KMS-11 (cell line): ENCODE measurements at regions not wholly inside any gene's neighbourhood (a gene's known extent, or its start where the extent isn't known, plus 50 kb on each side); places are given as distances from the start of the nearest gene placed in this dataset.

Experiments used
- H2AFZ ChIP-seq: fragments of 200-600 bp; sonication (generic); 2 replicates; pipeline ENCODE4 v1.6.1; 2016; ENCODE audit warnings: antibody characterized with exemption, mixed run types, low read depth
- H3K27ac ChIP-seq: fragments of 200-600 bp; sonication (generic); 2 replicates; pipeline ENCODE4 v1.6.1; 2016; ENCODE audit warnings: mild to moderate bottlenecking, mixed run types
- H3K27me3 ChIP-seq: fragments of 200-600 bp; sonication (generic); 2 replicates; pipeline ENCODE4 v1.6.1; 2017; ENCODE audit warnings: mild to moderate bottlenecking, low read depth, mixed run types, moderate library complexity; ENCODE audit not compliant: insufficient read depth
- H3K36me3 ChIP-seq: fragments of 200-600 bp; sonication (generic); 2 replicates; pipeline ENCODE4 v1.6.1; 2017; ENCODE audit warnings: mild to moderate bottlenecking, mixed run types; ENCODE audit not compliant: insufficient read depth
- H3K4me1 ChIP-seq: fragments of 200-600 bp; sonication (generic); 2 replicates; pipeline ENCODE4 v1.6.1; 2016; ENCODE audit warnings: mild to moderate bottlenecking, low read depth, mixed run types; ENCODE audit not compliant: poor library complexity, severe bottlenecking
- H3K4me2 ChIP-seq: fragments of 200-600 bp; sonication (generic); 2 replicates; pipeline ENCODE4 v1.7.0; 2016; ENCODE audit warnings: mild to moderate bottlenecking, mixed run types
- H3K4me3 ChIP-seq: fragments of 200-600 bp; sonication (generic); IDR thresholded peaks from 2 replicates; pipeline ENCODE4 v1.6.1; 2017; ENCODE audit warnings: low read depth, low read length, mixed read lengths; ENCODE audit not compliant: insufficient read depth
- H3K79me2 ChIP-seq: fragments of 200-600 bp; sonication (generic); 2 replicates; pipeline ENCODE4 v1.6.1; 2016; ENCODE audit warnings: low read depth, mixed run types; ENCODE audit not compliant: insufficient read depth
- H3K9ac ChIP-seq: fragments of 200-600 bp; sonication (generic); 2 replicates; pipeline ENCODE4 v1.6.1; 2016; ENCODE audit warnings: mild to moderate bottlenecking, mixed run types
- H4K20me1 ChIP-seq: fragments of 200-600 bp; sonication (generic); 2 replicates; pipeline ENCODE4 v1.6.1; 2016; ENCODE audit warnings: mild to moderate bottlenecking, mixed run types; ENCODE audit not compliant: insufficient read depth
- CTCF ChIP-seq: fragments of 200-600 bp; sonication (generic); conservative IDR thresholded peaks from 2 replicates; pipeline ENCODE4 v1.6.1; 2017; ENCODE audit warnings: low read depth, mild to moderate bottlenecking, antibody characterized with exemption, low read length, moderate library complexity, mixed read lengths

GRCh38 chr10:65320236-65321026, 1605.4 kb upstream of the LRRTM3 start:
- no peak overlapping the region for H3K27ac ChIP-seq
- no peak overlapping the region for H3K9ac ChIP-seq
- no peaks in the 10 kb centered on the region for H4K20me1 ChIP-seq
- H3K4me2 ChIP-seq, result no peak overlapping the region
- H2AFZ ChIP-seq, result no peak overlapping the region
- H3K79me2 ChIP-seq, result no peaks in the 10 kb centered on the region
- H3K27me3 ChIP-seq, result no peaks in the 10 kb centered on the region
- no peaks in the 10 kb centered on the region for H3K4me1 ChIP-seq
- no peaks in the 10 kb centered on the region for H3K36me3 ChIP-seq
- H3K4me3 ChIP-seq, result no peak overlapping the region
- no peak for TF ChIP-seq CTCF

GRCh38 chr10:65323802-65324201, 1602.0 kb upstream of the LRRTM3 start:
- Histone ChIP-seq H3K27ac (no peak overlapping the region), H3K4me2 (no peak overlapping the region), H3K4me3 (no peak overlapping the region), H4K20me1 (no peaks in the 10 kb centered on the region), H3K79me2 (no peaks in the 10 kb centered on the region), H3K4me1 (no peaks in the 10 kb centered on the region), H2AFZ (no peak overlapping the region), H3K36me3 (no peaks in the 10 kb centered on the region), H3K9ac (no peak overlapping the region), H3K27me3 (no peaks in the 10 kb centered on the region)
- TF ChIP-seq CTCF, result no peak

GRCh38 chr10:65325913-65326312, 1599.9 kb upstream of the LRRTM3 start:
- Histone ChIP-seq H2AFZ (no peak overlapping the region), H3K9ac (no peak overlapping the region), H3K27ac (no peak overlapping the region), H3K4me1 (no peaks in the 10 kb centered on the region), H3K27me3 (no peaks in the 10 kb centered on the region), H3K4me3 (no peak overlapping the region), H4K20me1 (no peaks in the 10 kb centered on the region), H3K4me2 (no peak overlapping the region), H3K79me2 (no peaks in the 10 kb centered on the region), H3K36me3 (no peaks in the 10 kb centered on the region)
- no peak for TF ChIP-seq CTCF

GRCh38 chr10:65328486-65328885, 1597.3 kb upstream of the LRRTM3 start:
- TF ChIP-seq CTCF, result no peak
- Histone ChIP-seq H3K9ac (no peak overlapping the region), H3K4me1 (no peaks in the 10 kb centered on the region)

More at GRCh38 chr10:65328486-65328885, 1597.3 kb upstream of the LRRTM3 start:
- Histone ChIP-seq H3K4me3 (no peak overlapping the region), H3K27ac (no peak overlapping the region), H3K79me2 (no peaks in the 10 kb centered on the region), H4K20me1 (no peaks in the 10 kb centered on the region), H3K4me2 (no peak overlapping the region), H3K27me3 (no peaks in the 10 kb centered on the region), H2AFZ (no peak overlapping the region), H3K36me3 (no peaks in the 10 kb centered on the region)
